Calu3 (cell line): ENCODE measurements at regions not wholly inside any gene's neighbourhood (a gene's known extent, or its start where the extent isn't known, plus 50 kb on each side); places are given as distances from the start of the nearest gene placed in this dataset.

Source experiments
- BruUV-seq: library from RNA; stranded (reverse); fragments of 400-500 nt; replicated peaks from 2 replicates; lab custom pipeline; 2021; lab: Mats Ljungman, UMichigan
- CTCF ChIA-PET: fragments of 300-600 bp; sonication (Branson Sonifier 250); formaldehyde crosslinking; loops from one replicate; lab custom pipeline; 2022; ENCODE audit warnings: antibody characterized with exemption; lab: Charles Lee
- DNase-seq: peaks from one replicate; pipeline ENCODE4 v3.0.0; 2022
- H3K27ac Mint-ChIP-seq: one replicate; pipeline ENCODE4 v1.8.0; 2022; ENCODE audit warnings: mixed read lengths; ENCODE audit not compliant: unreplicated experiment
- H3K27me3 Mint-ChIP-seq: one replicate; pipeline ENCODE4 v1.8.0; 2022; ENCODE audit warnings: mixed read lengths; ENCODE audit not compliant: unreplicated experiment
- H3K36me3 Mint-ChIP-seq: one replicate; pipeline ENCODE4 v1.8.0; 2022; ENCODE audit warnings: mild to moderate bottlenecking, moderate library complexity, mixed read lengths; ENCODE audit not compliant: insufficient read depth, unreplicated experiment
- H3K4me1 Mint-ChIP-seq: one replicate; pipeline ENCODE4 v1.8.0; 2022; ENCODE audit warnings: mild to moderate bottlenecking, low read depth, mixed read lengths; ENCODE audit not compliant: unreplicated experiment
- H3K4me3 Mint-ChIP-seq: one replicate; pipeline ENCODE4 v1.8.0; 2022; ENCODE audit warnings: mild to moderate bottlenecking, low read depth, moderate library complexity, mixed read lengths; ENCODE audit not compliant: unreplicated experiment
- H3K9me3 Mint-ChIP-seq: one replicate; pipeline ENCODE4 v1.8.0; 2022; ENCODE audit warnings: low read depth, mixed read lengths; ENCODE audit not compliant: unreplicated experiment
- CTCF ChIP-seq: fragments of 200-600 bp; IDR thresholded peaks from one replicate; pipeline ENCODE4 v1.8.0; 2022; ENCODE audit warnings: antibody characterized with exemption; ENCODE audit not compliant: unreplicated experiment
- intact Hi-C: fragments of 100-400 bp; cut with micrococcal nuclease; formaldehyde crosslinking; loops from one replicate; pipeline ENCODE4 v1.10.0; 2022; ENCODE audit not compliant: unreplicated experiment

- CTCF ChIA-PET, result no interaction called here
- Mint-ChIP-seq H3K27me3 (peaks cover 10% of the 10 kb centered on the region), H3K27ac (no peak overlapping the region), H3K4me3 (no peak overlapping the region), H3K36me3 (no peaks in the 10 kb centered on the region), H3K9me3 (no peaks in the 10 kb centered on the region), H3K4me1 (peaks cover 7% of the 10 kb centered on the region)
- no peak for TF ChIP-seq CTCF
- DNase-seq, result no peak
- BruUV-seq, result no TSS peak
- intact Hi-C loops, result no loop called here
These were observed 75.9 kb upstream of the ALDH1L1 start for GRCh38 chr3:126256251-126256650.

GRCh38 chr3:126253072-126253471, 72.7 kb upstream of the ALDH1L1 start:
- Mint-ChIP-seq H3K27me3 (peaks cover 11% of the 10 kb centered on the region), H3K4me1 (no peaks in the 10 kb centered on the region), H3K4me3 (no peak overlapping the region), H3K9me3 (peaks cover 7% of the 10 kb centered on the region), H3K27ac (no peak overlapping the region), H3K36me3 (no peaks in the 10 kb centered on the region)
- CTCF ChIA-PET, result no interaction called here
- no peak for DNase-seq
- no TSS peak for BruUV-seq
- intact Hi-C loops, result no loop called here
- TF ChIP-seq CTCF, result no peak

GRCh38 chr3:126252373-126252772, 72.0 kb upstream of the ALDH1L1 start:
- BruUV-seq, result no TSS peak
- CTCF ChIA-PET, result no interaction called here
- H3K27ac Mint-ChIP-seq, result no peak overlapping the region

GRCh38 chr3:126245811-126246727, 65.7 kb upstream of the ALDH1L1 start:
- Mint-ChIP-seq H3K36me3 (no peaks in the 10 kb centered on the region), H3K4me3 (no peak overlapping the region), H3K4me1 (no peaks in the 10 kb centered on the region), H3K27ac (no peak overlapping the region), H3K27me3 (peaks cover 54% of the 10 kb centered on the region), H3K9me3 (peaks cover 14% of the 10 kb centered on the region)
- CTCF ChIA-PET, result interaction anchor here (0.6 to 1.4 kb wide), 7 partner anchors 10 to 161 kb away, joined by 3 to 10 read pairs (median 4); no protein-coding TSS in a partner anchor
- TF ChIP-seq CTCF, result peak; percentile 43
- peak; percentile 61 for DNase-seq
- intact Hi-C loops, result no loop called here
- BruUV-seq, result no TSS peak

More at GRCh38 chr3:126252373-126252772, 72.0 kb upstream of the ALDH1L1 start:
- no peak for DNase-seq
- peaks cover 14% of the 10 kb centered on the region for H3K9me3 Mint-ChIP-seq
- intact Hi-C loops, result no loop called here
- no peak for TF ChIP-seq CTCF
- H3K4me1 Mint-ChIP-seq, result no peaks in the 10 kb centered on the region
- peaks cover 18% of the 10 kb centered on the region for H3K27me3 Mint-ChIP-seq
- no peak overlapping the region for H3K4me3 Mint-ChIP-seq
- H3K36me3 Mint-ChIP-seq, result no peaks in the 10 kb centered on the region
